SU-DHL-6 (cell line): ENCODE measurements at regions not wholly inside any gene's neighbourhood (a gene's known extent, or its start where the extent isn't known, plus 50 kb on each side); places are given as distances from the start of the nearest gene placed in this dataset.

Experiments used
- H2AFZ ChIP-seq: fragments of 200-600 bp; sonication (generic); 2 replicates; pipeline ENCODE4 v1.6.1; 2014; ENCODE audit warnings: low read depth, mild to moderate bottlenecking, moderate library complexity, mixed read lengths, antibody characterized with exemption, low read length; ENCODE audit not compliant: severe bottlenecking
- H3F3A ChIP-seq: fragments of 200-600 bp; shearing (Covaris generic); 2 replicates; pipeline ENCODE4 v1.6.0; 2016; ENCODE audit warnings: antibody characterized with exemption, mild to moderate bottlenecking; ENCODE audit not compliant: insufficient read depth
- H3K27ac ChIP-seq: fragments of 200-600 bp; sonication (generic); 2 replicates; pipeline ENCODE4 v1.5.1; 2016; ENCODE audit warnings: low read depth, mild to moderate bottlenecking, low read length, moderate library complexity, mixed read lengths
- H3K27me3 ChIP-seq: fragments of 200-600 bp; sonication (generic), shearing (Covaris generic); 2 replicates; pipeline ENCODE4 v1.6.0; 2014; ENCODE audit warnings: mild to moderate bottlenecking, low read length
- H3K36me3 ChIP-seq: fragments of 200-600 bp; sonication (generic); 2 replicates; pipeline ENCODE4 v1.6.1; 2014; ENCODE audit warnings: mild to moderate bottlenecking, low read length, mixed read lengths
- H3K4me2 ChIP-seq: fragments of 300-600, 200-600 bp; shearing (Covaris generic), sonication (generic); 2 replicates; pipeline ENCODE4 v1.6.0; 2014; ENCODE audit warnings: low read length, low read depth, mild to moderate bottlenecking; ENCODE audit not compliant: poor library complexity, severe bottlenecking
- H3K4me3 ChIP-seq: fragments of 200-600 bp; sonication (generic); 2 replicates; pipeline ENCODE4 v1.5.1; 2014; ENCODE audit warnings: antibody characterized with exemption, low read length, mild to moderate bottlenecking, mixed read lengths; ENCODE audit not compliant: insufficient read depth, poor library complexity, severe bottlenecking
- H3K79me2 ChIP-seq: fragments of 200-600 bp; sonication (generic); 2 replicates; pipeline ENCODE4 v1.6.1; 2014; ENCODE audit warnings: mild to moderate bottlenecking, low read length, moderate library complexity; ENCODE audit not compliant: insufficient read depth
- H3K9ac ChIP-seq: fragments of 200-600 bp; sonication (generic); 2 replicates; pipeline ENCODE4 v1.7.0; 2014; ENCODE audit warnings: mild to moderate bottlenecking, low read length
- H3K9me2 ChIP-seq: fragments of 200-600 bp; sonication (generic); replicated peaks from 2 replicates; pipeline ENCODE4 v1.6.1; 2014; ENCODE audit warnings: low read length; ENCODE audit not compliant: insufficient read depth
- H3K9me3 ChIP-seq: fragments of 200-600 bp; sonication (generic); 2 replicates; pipeline ENCODE4 v1.6.1; 2014; ENCODE audit warnings: low read length, mixed read lengths; ENCODE audit not compliant: insufficient read depth
- H4K20me1 ChIP-seq: fragments of 200-600 bp; sonication (generic); 2 replicates; pipeline ENCODE4 v1.6.1; 2014; ENCODE audit warnings: low read depth, mild to moderate bottlenecking, antibody characterized with exemption, low read length, moderate library complexity, mixed read lengths
- CTCF ChIP-seq: fragments of 200-600 bp; sonication (generic); IDR thresholded peaks from one replicate; pipeline ENCODE4 v1.5.1; 2017; ENCODE audit warnings: antibody characterized with exemption, mild to moderate bottlenecking, low read length, moderate library complexity; ENCODE audit not compliant: insufficient read depth, poor library complexity, severe bottlenecking
- EZH2phosphoT487 ChIP-seq: fragments of 200-600 bp; sonication (generic), shearing (Covaris generic); conservative IDR thresholded peaks from 2 replicates; pipeline ENCODE4 v1.6.1; 2018; ENCODE audit warnings: mild to moderate bottlenecking, antibody characterized with exemption, low read length, moderate library complexity, mixed read lengths

GRCh38 chr1:97980530-97980929 lies 59.7 kb upstream of the DPYD start:
- H3K9me3 ChIP-seq, result no peaks in the 10 kb centered on the region
- H3K4me2 ChIP-seq, result no peak overlapping the region
- H3K9me2 ChIP-seq, result no peaks in the 10 kb centered on the region
- no peaks in the 10 kb centered on the region for H4K20me1 ChIP-seq
- no peak overlapping the region for H3K27ac ChIP-seq
- H3K4me3 ChIP-seq, result no peak overlapping the region
- no peaks in the 10 kb centered on the region for H3K36me3 ChIP-seq
- no peaks in the 10 kb centered on the region for H3K27me3 ChIP-seq
- H3K79me2 ChIP-seq, result no peaks in the 10 kb centered on the region
- H2AFZ ChIP-seq, result no peak overlapping the region
- no peak overlapping the region for H3K9ac ChIP-seq
- H3F3A ChIP-seq, result no peaks in the 10 kb centered on the region
- TF ChIP-seq EZH2phosphoT487 (no peak), CTCF (no peak)

- Histone ChIP-seq H3K79me2 (no peaks in the 10 kb centered on the region), H3K27ac (no peak overlapping the region), H3K9ac (no peak overlapping the region), H2AFZ (no peak overlapping the region), H3K27me3 (no peaks in the 10 kb centered on the region), H3K36me3 (no peaks in the 10 kb centered on the region), H3K4me3 (no peak overlapping the region), H3K4me2 (no peak overlapping the region), H3F3A (no peaks in the 10 kb centered on the region), H4K20me1 (no peaks in the 10 kb centered on the region), H3K9me3 (no peaks in the 10 kb centered on the region), H3K9me2 (no peaks in the 10 kb centered on the region)
- no peak for TF ChIP-seq EZH2phosphoT487
- no peak for TF ChIP-seq CTCF
Observed at GRCh38 chr1:97976801-97977200, 56.0 kb upstream of the DPYD start.
